ENCODE measurements at regions not wholly inside any gene's neighbourhood (a gene's known extent, or its start where the extent isn't known, plus 50 kb on each side); places are given as distances from the start of the nearest gene placed in this dataset.

GRCh38 chr16:85279825-85280545 lies 167.7 kb upstream of the CIBAR2 start:
- TF ChIP-seq, protein P1, sequence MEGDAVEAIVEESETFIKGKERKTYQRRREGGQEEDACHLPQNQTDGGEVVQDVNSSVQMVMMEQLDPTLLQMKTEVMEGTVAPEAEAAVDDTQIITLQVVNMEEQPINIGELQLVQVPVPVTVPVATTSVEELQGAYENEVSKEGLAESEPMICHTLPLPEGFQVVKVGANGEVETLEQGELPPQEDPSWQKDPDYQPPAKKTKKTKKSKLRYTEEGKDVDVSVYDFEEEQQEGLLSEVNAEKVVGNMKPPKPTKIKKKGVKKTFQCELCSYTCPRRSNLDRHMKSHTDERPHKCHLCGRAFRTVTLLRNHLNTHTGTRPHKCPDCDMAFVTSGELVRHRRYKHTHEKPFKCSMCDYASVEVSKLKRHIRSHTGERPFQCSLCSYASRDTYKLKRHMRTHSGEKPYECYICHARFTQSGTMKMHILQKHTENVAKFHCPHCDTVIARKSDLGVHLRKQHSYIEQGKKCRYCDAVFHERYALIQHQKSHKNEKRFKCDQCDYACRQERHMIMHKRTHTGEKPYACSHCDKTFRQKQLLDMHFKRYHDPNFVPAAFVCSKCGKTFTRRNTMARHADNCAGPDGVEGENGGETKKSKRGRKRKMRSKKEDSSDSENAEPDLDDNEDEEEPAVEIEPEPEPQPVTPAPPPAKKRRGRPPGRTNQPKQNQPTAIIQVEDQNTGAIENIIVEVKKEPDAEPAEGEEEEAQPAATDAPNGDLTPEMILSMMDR (IDR thresholded peaks at IDR 0.05; ENCODE audit: low read depth, low read length, missing control alignments): no peak
- Histone ChIP-seq H3K4me3 (ENCODE audit: low read depth, low read length) (no peak overlapping the region), H3K27ac (no peak overlapping the region), H3K27me3 (replicated peaks) (no peaks in the 10 kb centered on the region), H3K36me3 (replicated peaks) (no peaks in the 10 kb centered on the region)
- in situ Hi-C loops (cut with HindIII; ENCODE audit: low pct_ligation_motif_present, low sequenced_read_pairs): no loop called here
- DNase-seq: no peak

GRCh38 chr16:85281181-85281580 lies 168.9 kb upstream of the CIBAR2 start:
- TF ChIP-seq, protein P1 (IDR thresholded peaks at IDR 0.05; ENCODE audit: low read depth, low read length, missing control alignments): no peak
- no peak overlapping the region for H3K4me3 ChIP-seq (ENCODE audit: low read depth, low read length)
- no peak overlapping the region for H3K27ac ChIP-seq
- in situ Hi-C loops (cut with HindIII; ENCODE audit: low pct_ligation_motif_present, low sequenced_read_pairs): no loop called here
- H3K27me3 ChIP-seq (replicated peaks): no peaks in the 10 kb centered on the region
- DNase-seq: no peak
- no peaks in the 10 kb centered on the region for H3K36me3 ChIP-seq (replicated peaks)

DNA sequence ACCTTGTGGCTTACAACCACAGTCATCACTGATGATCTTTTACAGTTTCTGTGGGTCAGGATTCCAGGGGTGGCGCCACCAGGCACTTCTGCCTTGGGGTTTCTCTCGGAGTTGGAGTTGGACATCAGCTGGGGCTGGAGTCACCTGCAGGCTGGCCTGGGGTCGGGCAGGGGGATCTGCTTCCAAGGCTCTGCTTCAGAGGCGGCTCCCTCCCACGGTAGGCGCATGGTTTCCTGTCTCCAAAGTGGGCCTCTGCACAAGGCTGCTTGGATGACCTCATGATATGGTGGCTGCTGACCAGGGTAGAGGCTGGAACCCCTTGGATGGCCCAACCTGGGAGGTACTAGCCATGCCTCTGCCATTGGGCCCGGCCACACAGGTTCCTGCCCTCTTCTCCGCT lies 170.6 kb upstream of the CIBAR2 start:
- no peak overlapping the region for H3K4me3 ChIP-seq (ENCODE audit: low read depth, low read length)
- no peak overlapping the region for H3K27ac ChIP-seq

DNA sequence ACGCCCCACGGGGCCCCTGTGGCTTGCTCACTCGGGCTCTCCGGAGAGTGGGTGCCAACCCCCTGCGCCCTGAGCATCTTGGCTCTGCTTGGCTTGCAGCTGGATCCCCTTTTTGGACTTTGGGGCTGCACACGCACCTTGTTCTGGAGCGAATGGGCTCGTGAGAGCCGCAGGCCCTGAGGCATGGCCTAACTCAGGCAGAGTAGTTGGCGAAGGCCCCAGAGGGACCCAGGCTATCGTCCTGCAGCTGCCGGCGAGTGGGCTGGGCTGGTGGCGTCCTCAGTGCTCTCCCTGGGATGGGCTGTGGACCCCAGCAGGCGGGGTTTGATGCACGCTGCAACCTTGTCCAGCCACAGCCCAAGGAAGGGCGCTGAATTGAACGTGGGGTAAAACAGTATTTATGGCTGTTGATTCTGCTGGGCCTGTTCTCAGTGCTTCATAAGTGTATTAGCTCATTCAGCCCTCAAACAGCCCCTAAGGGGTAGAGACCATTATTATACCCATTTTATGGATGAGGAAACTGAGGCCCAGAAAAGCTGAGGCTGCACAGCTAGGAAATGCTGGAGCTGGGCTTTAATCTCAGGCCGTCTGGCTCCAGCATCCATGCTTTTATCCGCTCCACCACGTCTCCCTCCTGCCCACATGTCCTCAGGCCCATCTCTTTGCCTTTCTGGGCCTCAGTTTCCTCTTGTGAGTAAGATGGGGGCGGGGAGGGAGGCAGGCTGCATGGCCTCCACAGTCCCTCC lies 171.2 kb upstream of the CIBAR2 start:
- H3K36me3 ChIP-seq (replicated peaks): no peaks in the 10 kb centered on the region
- in situ Hi-C loops (cut with HindIII; ENCODE audit: low pct_ligation_motif_present, low sequenced_read_pairs): no loop called here
- no peak overlapping the region for H3K27ac ChIP-seq
- TF ChIP-seq, protein P1 (IDR thresholded peaks at IDR 0.05; ENCODE audit: low read depth, low read length, missing control alignments): no peak
- no peak for DNase-seq
- no peaks in the 10 kb centered on the region for H3K27me3 ChIP-seq (replicated peaks)
- no peak overlapping the region for H3K4me3 ChIP-seq (ENCODE audit: low read depth, low read length)

More for the DNA sequence above, 170.6 kb upstream of the CIBAR2 start:
- in situ Hi-C loops (cut with HindIII; ENCODE audit: low pct_ligation_motif_present, low sequenced_read_pairs): no loop called here
- DNase-seq: no peak
- Histone ChIP-seq H3K36me3 (replicated peaks) (no peaks in the 10 kb centered on the region), H3K27me3 (replicated peaks) (no peaks in the 10 kb centered on the region)
- TF ChIP-seq, protein P1 (IDR thresholded peaks at IDR 0.05; ENCODE audit: low read depth, low read length, missing control alignments): no peak

DNA sequence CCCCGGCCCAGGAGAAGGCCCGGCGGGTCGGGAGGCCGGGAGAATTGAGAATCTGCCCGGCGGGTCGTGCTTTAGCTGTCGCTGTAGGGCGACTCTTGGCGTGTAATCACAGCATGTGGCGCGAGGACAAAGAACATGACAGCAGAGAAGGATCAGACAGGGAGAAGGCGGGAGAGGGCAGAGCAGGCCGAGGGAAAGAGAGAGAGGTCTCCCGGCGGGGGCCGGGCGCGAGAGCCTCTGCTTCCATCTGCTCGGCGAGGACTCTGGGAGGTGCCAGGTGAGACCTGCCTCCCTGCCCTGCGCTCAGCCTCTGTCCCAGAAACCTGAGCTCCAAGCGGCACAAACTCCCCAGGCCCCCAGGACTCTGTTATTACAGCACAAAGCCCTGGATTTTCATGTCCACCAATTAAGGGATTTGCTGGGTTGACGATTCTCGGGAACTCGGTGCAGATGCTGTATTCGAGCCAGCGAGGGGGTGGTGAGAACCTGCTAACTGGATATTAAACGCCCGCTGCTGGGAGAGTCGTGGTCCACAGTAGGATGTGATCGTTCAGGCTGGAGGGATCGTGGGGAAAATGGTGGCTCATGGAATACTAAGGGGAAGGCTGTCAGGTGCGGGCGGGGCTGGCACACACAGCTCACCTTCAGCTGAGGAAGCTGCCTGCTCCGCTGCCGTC lies 172.0 kb upstream of the CIBAR2 start:
- H3K27ac ChIP-seq: no peak overlapping the region
- in situ Hi-C loops (cut with HindIII; ENCODE audit: low pct_ligation_motif_present, low sequenced_read_pairs): no loop called here
- H3K27me3 ChIP-seq (replicated peaks): no peaks in the 10 kb centered on the region

More for the DNA sequence above, 172.0 kb upstream of the CIBAR2 start:
- no peak for DNase-seq
- Histone ChIP-seq H3K36me3 (replicated peaks) (no peaks in the 10 kb centered on the region), H3K4me3 (ENCODE audit: low read depth, low read length) (no peak overlapping the region)
- TF ChIP-seq, protein P1 (IDR thresholded peaks at IDR 0.05; ENCODE audit: low read depth, low read length, missing control alignments): no peak
